ENCODE measurements at regions not wholly inside any gene's neighbourhood (a gene's known extent, or its start where the extent isn't known, plus 50 kb on each side); places are given as distances from the start of the nearest gene placed in this dataset.
A peak's percentile ranks its signal among the peaks of the same experiment; 100 is the strongest.

GRCh38 chr17:6352016-6352415, 82.9 kb downstream of the AIPL1 start:
- Mint-ChIP-seq H3K27me3 (peaks cover 34 to 54% of the 10 kb centered on the region in 2 donors), H3K36me3 (no peaks in the 10 kb centered on the region), H3K4me1 (no peaks in the 10 kb centered on the region), H3K4me3 (no peak overlapping the region), H3K27ac (no peak overlapping the region), H3K9me3 (no peaks in the 10 kb centered on the region)
- Histone ChIP-seq H3K27ac (ENCODE audit: low read depth, low read length) (no peak overlapping the region), H3K27me3 (ENCODE audit: insufficient read depth, low read length, poor library complexity, severe bottlenecking) (no peaks in the 10 kb centered on the region), H3K9me3 (ENCODE audit: low read length) (no peaks in the 10 kb centered on the region), H3K4me1 (ENCODE audit: insufficient read depth, low read length) (no peaks in the 10 kb centered on the region), H3K4me3 (ENCODE audit: low read length) (no peak overlapping the region), H3K36me3 (ENCODE audit: insufficient read depth, low read length) (no peaks in the 10 kb centered on the region)
- no peak for DNase-seq
- ChIA-PET POLR2A (no interaction called here), CTCF (no interaction called here)

- Histone ChIP-seq H3K27ac (ENCODE audit: low read depth, low read length) (no peak overlapping the region), H3K36me3 (ENCODE audit: insufficient read depth, low read length) (no peaks in the 10 kb centered on the region), H3K4me1 (ENCODE audit: insufficient read depth, low read length) (no peaks in the 10 kb centered on the region), H3K4me3 (ENCODE audit: low read length) (no peak overlapping the region), H3K27me3 (ENCODE audit: insufficient read depth, low read length, poor library complexity, severe bottlenecking) (no peaks in the 10 kb centered on the region), H3K9me3 (ENCODE audit: low read length) (no peaks in the 10 kb centered on the region)
- Mint-ChIP-seq H3K27ac (no peak overlapping the region), H3K27me3 (peaks cover 30 to 44% of the 10 kb centered on the region in 2 donors), H3K36me3 (no peaks in the 10 kb centered on the region), H3K4me1 (no peaks in the 10 kb centered on the region), H3K4me3 (no peak overlapping the region), H3K9me3 (no peaks in the 10 kb centered on the region)
- ChIA-PET CTCF (no interaction called here), POLR2A (no interaction called here)
- no peak for DNase-seq
These were observed 84.1 kb downstream of the AIPL1 start for GRCh38 chr17:6350806-6351205.

GRCh38 chr17:6348891-6349290, 86.0 kb downstream of the AIPL1 start:
- Mint-ChIP-seq H3K27me3 (peaks cover 26 to 33% of the 10 kb centered on the region in 2 donors), H3K4me3 (no peak overlapping the region), H3K9me3 (no peaks in the 10 kb centered on the region), H3K27ac (no peak overlapping the region), H3K4me1 (no peaks in the 10 kb centered on the region), H3K36me3 (no peaks in the 10 kb centered on the region)
- no peaks in the 10 kb centered on the region for H3K4me1 ChIP-seq (ENCODE audit: insufficient read depth, low read length)
- H3K27ac ChIP-seq (ENCODE audit: low read depth, low read length): no peak overlapping the region
- no peaks in the 10 kb centered on the region for H3K36me3 ChIP-seq (ENCODE audit: insufficient read depth, low read length)
- no peaks in the 10 kb centered on the region for H3K9me3 ChIP-seq (ENCODE audit: low read length)
- DNase-seq: no peak
- no peaks in the 10 kb centered on the region for H3K27me3 ChIP-seq (ENCODE audit: insufficient read depth, low read length, poor library complexity, severe bottlenecking)
- no peak overlapping the region for H3K4me3 ChIP-seq (ENCODE audit: low read length)
- POLR2A ChIA-PET: no interaction called here
- CTCF ChIA-PET: no interaction called here

GRCh38 chr17:6347776-6348175, 87.1 kb downstream of the AIPL1 start:
- Mint-ChIP-seq H3K36me3 (no peaks in the 10 kb centered on the region), H3K27ac (no peak overlapping the region), H3K4me1 (no peaks in the 10 kb centered on the region), H3K4me3 (peak overlapping the region in 1 of 7 donors; percentile 62), H3K9me3 (no peaks in the 10 kb centered on the region), H3K27me3 (peaks cover 20 to 25% of the 10 kb centered on the region in 2 donors)
- CTCF ChIA-PET: no interaction called here
- H3K9me3 ChIP-seq (ENCODE audit: low read length): no peaks in the 10 kb centered on the region
- POLR2A ChIA-PET: no interaction called here
- no peak overlapping the region for H3K4me3 ChIP-seq (ENCODE audit: low read length)
- H3K4me1 ChIP-seq (ENCODE audit: insufficient read depth, low read length): no peaks in the 10 kb centered on the region
- DNase-seq: no peak
- no peak overlapping the region for H3K27ac ChIP-seq (ENCODE audit: low read depth, low read length)
- no peaks in the 10 kb centered on the region for H3K27me3 ChIP-seq (ENCODE audit: insufficient read depth, low read length, poor library complexity, severe bottlenecking)
- no peaks in the 10 kb centered on the region for H3K36me3 ChIP-seq (ENCODE audit: insufficient read depth, low read length)

- Mint-ChIP-seq H3K27me3 (peaks cover 14 to 17% of the 10 kb centered on the region in 2 donors), H3K9me3 (no peaks in the 10 kb centered on the region), H3K4me3 (no peak overlapping the region), H3K27ac (no peak overlapping the region), H3K36me3 (no peaks in the 10 kb centered on the region), H3K4me1 (no peaks in the 10 kb centered on the region)
- no peaks in the 10 kb centered on the region for H3K36me3 ChIP-seq (ENCODE audit: insufficient read depth, low read length)
- H3K4me3 ChIP-seq (ENCODE audit: low read length): no peak overlapping the region
- no peaks in the 10 kb centered on the region for H3K9me3 ChIP-seq (ENCODE audit: low read length)
- DNase-seq: no peak
- no peaks in the 10 kb centered on the region for H3K27me3 ChIP-seq (ENCODE audit: insufficient read depth, low read length, poor library complexity, severe bottlenecking)
- ChIA-PET POLR2A (no interaction called here), CTCF (no interaction called here)
- H3K4me1 ChIP-seq (ENCODE audit: insufficient read depth, low read length): no peaks in the 10 kb centered on the region
- no peak overlapping the region for H3K27ac ChIP-seq (ENCODE audit: low read depth, low read length)
These were observed 87.9 kb downstream of the AIPL1 start for GRCh38 chr17:6346986-6347385.

GRCh38 chr17:6346156-6346786, 88.7 kb downstream of the AIPL1 start:
- no peaks in the 10 kb centered on the region for H3K9me3 ChIP-seq (ENCODE audit: low read length)
- ChIA-PET POLR2A (no interaction called here), CTCF (interaction anchor here (0.6 kb wide), 1 partner anchor 83 kb away, joined by 3 read pairs; no protein-coding TSS in a partner anchor)
- no peaks in the 10 kb centered on the region for H3K4me1 ChIP-seq (ENCODE audit: insufficient read depth, low read length)
- H3K27me3 Mint-ChIP-seq: peaks cover 14 to 18% of the 10 kb centered on the region in 2 donors
- H3K27ac Mint-ChIP-seq: no peak overlapping the region
- no peaks in the 10 kb centered on the region for H3K36me3 Mint-ChIP-seq
- no peaks in the 10 kb centered on the region for H3K36me3 ChIP-seq (ENCODE audit: insufficient read depth, low read length)
- no peak for DNase-seq
- H3K4me3 ChIP-seq (ENCODE audit: low read length): no peak overlapping the region
- no peaks in the 10 kb centered on the region for H3K4me1 Mint-ChIP-seq
- no peaks in the 10 kb centered on the region for H3K27me3 ChIP-seq (ENCODE audit: insufficient read depth, low read length, poor library complexity, severe bottlenecking)
- H3K9me3 Mint-ChIP-seq: no peaks in the 10 kb centered on the region
- H3K27ac ChIP-seq (ENCODE audit: low read depth, low read length): no peak overlapping the region
- no peak overlapping the region for H3K4me3 Mint-ChIP-seq

GRCh38 chr17:6343736-6344135, 91.2 kb downstream of the AIPL1 start:
- Mint-ChIP-seq H3K4me3 (no peak overlapping the region), H3K36me3 (no peaks in the 10 kb centered on the region), H3K4me1 (no peaks in the 10 kb centered on the region), H3K27me3 (peaks cover 14 to 21% of the 10 kb centered on the region in 2 donors), H3K27ac (no peak overlapping the region), H3K9me3 (no peaks in the 10 kb centered on the region)
- H3K9me3 ChIP-seq (ENCODE audit: low read length): no peaks in the 10 kb centered on the region
- no peak for DNase-seq
- ChIA-PET CTCF (no interaction called here), POLR2A (no interaction called here)
- H3K27me3 ChIP-seq (ENCODE audit: insufficient read depth, low read length, poor library complexity, severe bottlenecking): no peaks in the 10 kb centered on the region
- H3K27ac ChIP-seq (ENCODE audit: low read depth, low read length): no peak overlapping the region
- no peaks in the 10 kb centered on the region for H3K4me1 ChIP-seq (ENCODE audit: insufficient read depth, low read length)
- no peak overlapping the region for H3K4me3 ChIP-seq (ENCODE audit: low read length)
- no peaks in the 10 kb centered on the region for H3K36me3 ChIP-seq (ENCODE audit: insufficient read depth, low read length)

- Histone ChIP-seq H3K27me3 (ENCODE audit: insufficient read depth, low read length, poor library complexity, severe bottlenecking) (no peaks in the 10 kb centered on the region), H3K9me3 (ENCODE audit: low read length) (no peaks in the 10 kb centered on the region), H3K4me1 (ENCODE audit: insufficient read depth, low read length) (no peaks in the 10 kb centered on the region), H3K4me3 (ENCODE audit: low read length) (no peak overlapping the region), H3K36me3 (ENCODE audit: insufficient read depth, low read length) (no peaks in the 10 kb centered on the region), H3K27ac (ENCODE audit: low read depth, low read length) (no peak overlapping the region)
- CTCF ChIA-PET: no interaction called here
- no peaks in the 10 kb centered on the region for H3K36me3 Mint-ChIP-seq
- H3K9me3 Mint-ChIP-seq: no peaks in the 10 kb centered on the region
- H3K4me1 Mint-ChIP-seq: no peaks in the 10 kb centered on the region
- H3K27ac Mint-ChIP-seq: no peak overlapping the region
- POLR2A ChIA-PET: no interaction called here
- DNase-seq: no peak
- peaks cover 15 to 19% of the 10 kb centered on the region in 2 donors for H3K27me3 Mint-ChIP-seq
- H3K4me3 Mint-ChIP-seq: no peak overlapping the region
These were observed 91.7 kb downstream of the AIPL1 start for GRCh38 chr17:6343191-6343590.

- Mint-ChIP-seq H3K36me3 (no peaks in the 10 kb centered on the region), H3K27ac (no peak overlapping the region), H3K4me1 (no peaks in the 10 kb centered on the region), H3K27me3 (peaks cover 12 to 25% of the 10 kb centered on the region in 2 donors), H3K9me3 (no peaks in the 10 kb centered on the region), H3K4me3 (no peak overlapping the region)
- Histone ChIP-seq H3K4me1 (ENCODE audit: insufficient read depth, low read length) (no peaks in the 10 kb centered on the region), H3K27ac (ENCODE audit: low read depth, low read length) (no peak overlapping the region), H3K27me3 (ENCODE audit: insufficient read depth, low read length, poor library complexity, severe bottlenecking) (no peaks in the 10 kb centered on the region), H3K9me3 (ENCODE audit: low read length) (no peaks in the 10 kb centered on the region), H3K36me3 (ENCODE audit: insufficient read depth, low read length) (no peaks in the 10 kb centered on the region), H3K4me3 (ENCODE audit: low read length) (no peak overlapping the region)
- CTCF ChIA-PET: no interaction called here
- POLR2A ChIA-PET: no interaction called here
- no peak for DNase-seq
These were observed 94.2 kb downstream of the AIPL1 start for GRCh38 chr17:6340708-6341107.

Measured in CD8-positive, alpha-beta memory T cell (primary cell).